SK-N-MC (cell line): ENCODE measurements at regions not wholly inside any gene's neighbourhood (a gene's known extent, or its start where the extent isn't known, plus 50 kb on each side); places are given as distances from the start of the nearest gene placed in this dataset.

Experiments
- DNase-seq: peaks from one replicate; pipeline ENCODE4 v3.0.0-alpha.2; 2011; ENCODE audit warnings: low read depth, low spot score
- H3K27ac ChIP-seq: fragments of 200-600 bp; sonication (generic); 2 replicates; pipeline ENCODE4 v1.5.1; 2016; ENCODE audit warnings: mixed run types
- H3K36me3 ChIP-seq: fragments of 200-600 bp; sonication (generic); 2 replicates; pipeline ENCODE4 v1.6.1; 2017; ENCODE audit warnings: antibody characterized with exemption, low read length, mixed read lengths; ENCODE audit not compliant: insufficient read depth
- H3K4me3 ChIP-seq: fragments of 200-600 bp; sonication (generic); 2 replicates; pipeline ENCODE4 v1.5.1; 2016
- H3K9ac ChIP-seq: fragments of 200-600 bp; sonication (generic); 2 replicates; pipeline ENCODE4 v1.8.0; 2017; ENCODE audit warnings: mixed run types, mixed read lengths; ENCODE audit not compliant: insufficient read length
- H3K9me3 ChIP-seq: fragments of 200-600 bp; sonication (generic); 2 replicates; pipeline ENCODE4 v1.6.1; 2017; ENCODE audit warnings: low read depth, mild to moderate bottlenecking, antibody characterized with exemption, low read length, moderate library complexity, mixed read lengths
- EZH2 ChIP-seq: fragments of 200-600 bp; sonication (generic); IDR thresholded peaks from one replicate; pipeline ENCODE4 v1.6.1; 2017; ENCODE audit warnings: antibody characterized with exemption
- FOXP2 ChIP-seq: optimal IDR thresholded peaks from 2 replicates; pipeline ENCODE3; 2011; ENCODE audit warnings: mild to moderate bottlenecking, moderate library complexity; ENCODE audit not compliant: insufficient read depth; ENCODE audit errors: extremely low read length, control extremely low read depth
- POLR2AphosphoS5 ChIP-seq: IDR thresholded peaks from 2 replicates; pipeline ENCODE4 v1.6.1; 2012; ENCODE audit warnings: mild to moderate bottlenecking, low read depth, low read length, borderline replicate concordance

GRCh38 chr12:74429535-74429934 lies 108.1 kb upstream of the ATXN7L3B start:
- Histone ChIP-seq H3K27ac (no peak overlapping the region), H3K36me3 (no peaks in the 10 kb centered on the region), H3K9ac (no peak overlapping the region), H3K4me3 (no peak overlapping the region), H3K9me3 (no peaks in the 10 kb centered on the region)
- DNase-seq = no peak
- TF ChIP-seq POLR2AphosphoS5 = no peak
- no peak for TF ChIP-seq FOXP2
- TF ChIP-seq EZH2 = no peak

- Histone ChIP-seq H3K27ac (no peak overlapping the region), H3K9ac (no peak overlapping the region), H3K36me3 (no peaks in the 10 kb centered on the region), H3K4me3 (no peak overlapping the region), H3K9me3 (no peaks in the 10 kb centered on the region)
- no peak for DNase-seq
- TF ChIP-seq FOXP2 (no peak), EZH2 (no peak), POLR2AphosphoS5 (no peak)
Observed at GRCh38 chr12:74431801-74432200, 105.8 kb upstream of the ATXN7L3B start.

- no peak overlapping the region for H3K4me3 ChIP-seq
- no peak overlapping the region for H3K9ac ChIP-seq
- no peaks in the 10 kb centered on the region for H3K9me3 ChIP-seq
- H3K27ac ChIP-seq = no peak overlapping the region
- no peaks in the 10 kb centered on the region for H3K36me3 ChIP-seq
- no peak for DNase-seq
- TF ChIP-seq POLR2AphosphoS5 = no peak
- no peak for TF ChIP-seq FOXP2
- TF ChIP-seq EZH2 = no peak
Observed at GRCh38 chr12:74440469-74440868, 97.2 kb upstream of the ATXN7L3B start.

DNA sequence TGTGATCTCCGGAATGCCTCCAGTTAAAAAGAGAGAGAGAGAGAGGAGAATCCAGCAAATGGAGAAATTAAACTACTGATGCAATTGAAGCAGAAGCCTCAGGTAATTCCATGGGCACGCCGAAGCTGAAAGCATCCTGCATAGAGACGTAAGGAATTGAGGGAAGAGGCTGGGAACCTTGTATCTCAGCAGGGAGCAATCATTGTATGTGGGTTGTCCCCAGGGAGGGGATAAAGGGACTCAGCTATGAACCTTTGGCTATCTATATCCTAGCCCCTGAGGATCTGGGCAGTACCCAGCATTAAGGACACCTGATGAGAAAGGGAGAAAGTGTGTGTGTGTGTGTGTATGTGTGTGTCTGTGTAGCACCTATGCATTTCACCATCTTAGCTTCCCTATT lies 95.8 kb upstream of the ATXN7L3B start:
- no peak overlapping the region for H3K27ac ChIP-seq
- no peaks in the 10 kb centered on the region for H3K36me3 ChIP-seq
- no peak overlapping the region for H3K9ac ChIP-seq
- no peak overlapping the region for H3K4me3 ChIP-seq
- TF ChIP-seq FOXP2 = no peak
- no peaks in the 10 kb centered on the region for H3K9me3 ChIP-seq
- DNase-seq = no peak

- H3K27ac ChIP-seq = no peak overlapping the region
- no peak overlapping the region for H3K9ac ChIP-seq
- no peaks in the 10 kb centered on the region for H3K36me3 ChIP-seq
- no peak for DNase-seq
- H3K9me3 ChIP-seq = no peaks in the 10 kb centered on the region
- TF ChIP-seq EZH2 = no peak
- no peak for TF ChIP-seq POLR2AphosphoS5
- no peak for TF ChIP-seq FOXP2
- H3K4me3 ChIP-seq = no peak overlapping the region
Observed at GRCh38 chr12:74446466-74446865, 91.2 kb upstream of the ATXN7L3B start.

DNA sequence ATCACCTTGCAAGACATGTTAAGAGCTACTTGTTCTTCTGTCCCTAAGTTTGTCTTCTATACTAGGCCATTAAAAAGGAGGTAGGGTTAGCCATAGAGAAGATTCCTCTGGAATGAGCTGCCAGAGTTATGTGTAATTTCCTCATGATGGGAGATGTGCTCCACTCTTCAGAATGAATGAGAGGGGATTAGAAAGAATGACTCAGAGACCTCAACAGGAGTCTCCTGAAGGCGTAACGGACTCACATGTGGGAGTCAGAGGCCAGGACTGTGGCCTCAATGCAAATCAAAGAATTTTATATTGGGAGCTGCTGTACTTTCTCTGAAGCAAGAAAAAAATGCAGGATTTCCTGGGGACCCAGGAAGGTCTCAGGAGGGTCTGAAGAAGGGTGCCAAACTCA lies 87.8 kb upstream of the ATXN7L3B start:
- no peak for DNase-seq

DNA sequence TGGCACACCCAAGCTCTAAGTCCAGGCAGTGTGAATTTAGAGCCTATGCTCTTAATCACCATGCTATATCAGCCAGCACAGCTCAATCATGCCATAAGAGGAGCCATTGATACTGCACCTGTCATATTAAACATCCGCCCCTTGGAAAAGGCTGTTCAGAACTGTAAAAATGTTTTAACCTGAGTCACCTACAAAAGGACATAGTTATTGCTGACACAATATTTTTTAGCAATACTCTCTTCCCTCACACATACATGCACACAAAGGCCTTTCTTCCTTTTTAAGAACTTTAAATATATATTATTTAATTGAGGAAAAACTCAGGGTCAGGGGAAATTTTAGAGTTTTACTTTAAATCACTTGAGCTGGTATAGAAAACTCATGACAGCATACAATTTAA lies 83.5 kb upstream of the ATXN7L3B start:
- H3K9me3 ChIP-seq = no peaks in the 10 kb centered on the region
- no peak overlapping the region for H3K9ac ChIP-seq
- no peaks in the 10 kb centered on the region for H3K36me3 ChIP-seq
- TF ChIP-seq FOXP2 (no peak), EZH2 (no peak), POLR2AphosphoS5 (no peak)
- no peak for DNase-seq
- H3K4me3 ChIP-seq = no peak overlapping the region
- H3K27ac ChIP-seq = no peak overlapping the region

More for the DNA sequence above, 87.8 kb upstream of the ATXN7L3B start:
- H3K9ac ChIP-seq = no peak overlapping the region
- no peak overlapping the region for H3K4me3 ChIP-seq
- no peaks in the 10 kb centered on the region for H3K36me3 ChIP-seq
- no peaks in the 10 kb centered on the region for H3K9me3 ChIP-seq
- TF ChIP-seq POLR2AphosphoS5 (no peak), FOXP2 (no peak)
- no peak overlapping the region for H3K27ac ChIP-seq

DNA sequence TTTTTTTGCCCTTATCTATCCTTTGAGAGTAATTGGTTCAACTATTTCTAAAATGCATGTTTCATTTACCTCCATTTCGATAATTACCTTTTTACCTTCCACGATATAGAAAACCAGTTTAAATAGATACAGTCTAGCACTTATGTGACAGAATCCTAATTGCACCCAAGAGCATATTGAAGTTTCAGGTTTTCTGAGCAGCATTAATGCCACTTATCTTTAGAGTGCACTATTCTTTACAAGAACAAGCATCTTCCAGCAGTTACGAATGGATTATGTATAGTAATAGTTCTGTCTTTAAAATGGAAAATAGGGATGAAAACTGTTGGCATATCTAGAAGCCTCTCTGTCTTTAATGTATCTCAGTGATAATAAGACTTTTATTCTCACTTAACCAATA lies 82.2 kb upstream of the ATXN7L3B start:
- H3K9ac ChIP-seq = no peak overlapping the region
- H3K4me3 ChIP-seq = no peak overlapping the region
- no peak overlapping the region for H3K27ac ChIP-seq
- no peaks in the 10 kb centered on the region for H3K9me3 ChIP-seq
- DNase-seq = no peak
- no peaks in the 10 kb centered on the region for H3K36me3 ChIP-seq
- TF ChIP-seq FOXP2 (no peak), EZH2 (no peak), POLR2AphosphoS5 (no peak)

DNA sequence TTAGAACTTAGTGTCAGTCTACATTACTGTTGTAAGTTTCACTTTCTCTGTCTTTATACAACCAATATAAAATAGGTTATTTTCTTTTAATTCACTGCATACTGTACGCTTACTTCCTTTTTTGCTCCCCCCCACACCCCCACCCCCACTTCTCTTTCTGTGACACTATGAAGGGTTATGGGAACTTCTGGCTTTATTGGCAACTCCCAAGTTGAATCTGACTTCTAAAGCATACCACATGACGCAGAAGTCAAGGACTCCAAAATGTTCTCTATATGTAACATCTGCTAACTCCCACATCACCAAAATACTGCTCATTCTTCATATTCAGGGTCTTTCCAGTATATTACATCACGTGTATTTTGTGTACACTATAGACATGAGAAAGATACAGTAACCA lies 81.2 kb upstream of the ATXN7L3B start:
- H3K36me3 ChIP-seq = no peaks in the 10 kb centered on the region
- no peak overlapping the region for H3K4me3 ChIP-seq
- H3K9ac ChIP-seq = no peak overlapping the region
- no peak for TF ChIP-seq POLR2AphosphoS5
- TF ChIP-seq EZH2 = no peak
- no peak for TF ChIP-seq FOXP2
- no peak overlapping the region for H3K27ac ChIP-seq
- no peaks in the 10 kb centered on the region for H3K9me3 ChIP-seq
- no peak for DNase-seq
